CD4-positive, CD25-positive, alpha-beta regulatory T cell (primary cell): ENCODE measurements at regions not wholly inside any gene's neighbourhood (a gene's known extent, or its start where the extent isn't known, plus 50 kb on each side); places are given as distances from the start of the nearest gene placed in this dataset.

Experiments used
- ATAC-seq, 2 donors: fragments of 150-1000 bp; cut with Tn5 transposase; one replicate each; pipeline ENCODE4 v1.10.0; 2021; ENCODE audit warnings: low read depth in 2 of 2, moderate number of reproducible peaks in 2 of 2, moderate library complexity in 1 of 2
- DNase-seq, 3 donors: peaks; one replicate each; pipeline versions ENCODE4 v3.0.0 to v3.0.0-alpha.2; 2012 to 2022; ENCODE audit warnings: mixed read lengths in 1 of 3
- H3K27ac ChIP-seq: one replicate; pipeline ENCODE4 v1.7.0; 2013; ENCODE audit warnings: mild to moderate bottlenecking, low read length; ENCODE audit not compliant: insufficient read depth, poor library complexity, severe bottlenecking
- H3K27me3 ChIP-seq: one replicate; pipeline ENCODE4 v1.7.0; 2013; ENCODE audit warnings: low read length; ENCODE audit not compliant: control insufficient read depth, insufficient read depth
- H3K36me3 ChIP-seq: one replicate; pipeline ENCODE4 v1.7.0; 2013; ENCODE audit warnings: mild to moderate bottlenecking, low read length, moderate library complexity; ENCODE audit not compliant: control insufficient read depth, insufficient read depth
- H3K4me1 ChIP-seq: 2 replicates; pipeline ENCODE4 v1.7.0; 2013; ENCODE audit warnings: mild to moderate bottlenecking, low read length; ENCODE audit not compliant: insufficient read depth, control insufficient read depth, poor library complexity, severe bottlenecking
- H3K4me3 ChIP-seq: one replicate; pipeline ENCODE4 v1.7.0; 2013; ENCODE audit warnings: low read depth, mild to moderate bottlenecking, low read length, moderate library complexity
- H3K9me3 ChIP-seq, 2 experiments: 1 replicate in 1 of 2; 2 replicates in 1 of 2; pipeline ENCODE4 v1.7.0; 2013; ENCODE audit warnings: low read length in 2 of 2, mild to moderate bottlenecking in 1 of 2, moderate library complexity in 1 of 2; ENCODE audit not compliant: control insufficient read depth in 2 of 2
- H3K27ac Mint-ChIP-seq, 3 donors: one replicate each; pipeline ENCODE4 v1.8.0; 2020 to 2022; ENCODE audit warnings: mild to moderate bottlenecking in 3 of 3, mixed read lengths in 3 of 3, moderate library complexity in 2 of 3
- H3K27me3 Mint-ChIP-seq: one replicate; pipeline ENCODE4 v1.8.0; 2022; ENCODE audit warnings: mild to moderate bottlenecking, mixed read lengths
- H3K36me3 Mint-ChIP-seq: one replicate; pipeline ENCODE4 v1.8.0; 2020; ENCODE audit warnings: mixed read lengths
- H3K4me1 Mint-ChIP-seq, 4 donors: one replicate each; pipeline ENCODE4 v1.8.0; 2020 to 2022; ENCODE audit warnings: mixed read lengths in 4 of 4, mild to moderate bottlenecking in 1 of 4
- H3K4me3 Mint-ChIP-seq, 4 donors: one replicate each; pipeline ENCODE4 v1.8.0; 2020 to 2022; ENCODE audit warnings: mild to moderate bottlenecking in 4 of 4, mixed read lengths in 4 of 4, moderate library complexity in 3 of 4
- H3K9me3 Mint-ChIP-seq, 7 donors: one replicate each; pipeline ENCODE4 v1.8.0; 2020 to 2022; ENCODE audit warnings: mixed read lengths in 7 of 7, mild to moderate bottlenecking in 3 of 7, moderate library complexity in 2 of 7

DNA sequence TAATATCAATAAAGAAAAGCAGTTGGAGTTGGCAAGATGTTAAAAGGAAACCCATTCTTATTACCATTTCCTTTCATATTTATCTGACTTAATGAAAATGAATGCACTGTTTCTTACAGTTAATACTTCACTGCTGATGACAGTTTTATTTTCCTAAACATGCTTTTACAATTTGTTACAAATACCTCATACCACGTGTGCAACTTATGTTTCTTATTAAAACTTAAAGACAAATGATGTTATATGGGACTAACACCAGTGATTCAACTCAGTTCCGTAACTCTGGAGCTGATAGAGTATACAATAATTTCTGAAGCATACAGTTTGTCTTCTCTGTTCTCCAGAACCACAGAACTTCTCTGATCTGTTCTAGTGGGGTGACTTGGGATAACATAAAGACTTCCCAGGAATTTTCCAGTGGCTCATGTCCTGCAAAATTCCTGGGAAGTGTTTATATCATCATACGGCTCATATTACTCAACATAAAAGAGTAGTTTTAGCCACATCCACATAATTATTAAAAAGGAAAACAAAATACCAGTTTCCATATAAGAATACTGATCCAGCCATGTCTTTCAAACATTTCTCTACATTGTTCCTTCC, 1259.0 kb upstream of the C9orf72 start:
- H3K4me1 Mint-ChIP-seq = no peaks in the 10 kb centered on the region

DNA sequence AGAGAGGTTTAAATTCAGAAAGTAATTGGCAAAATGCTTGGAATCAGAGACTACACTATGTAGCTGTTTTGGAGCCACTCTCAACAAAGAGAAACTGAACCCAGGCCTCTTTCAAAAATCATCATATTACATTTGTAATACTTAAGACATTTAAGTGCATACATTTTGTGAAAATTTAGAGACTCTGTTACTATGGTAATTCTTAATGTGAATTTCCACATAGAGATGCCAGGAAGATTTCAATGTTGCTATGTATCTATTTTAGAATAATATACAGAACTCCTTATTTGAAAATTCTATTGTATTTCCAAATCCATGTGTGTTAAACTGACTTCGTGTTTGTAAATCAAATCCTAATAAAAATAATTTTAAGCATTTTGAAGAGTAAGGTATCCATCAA, 1260.9 kb upstream of the C9orf72 start:
- Mint-ChIP-seq H3K4me1 (no peaks in the 10 kb centered on the region), H3K36me3 (no peaks in the 10 kb centered on the region), H3K9me3 (peaks cover 0 to 9% (median 3%) of the 10 kb centered on the region in 7 donors), H3K27me3 (no peaks in the 10 kb centered on the region), H3K27ac (no peak overlapping the region), H3K4me3 (no peak overlapping the region)
- Histone ChIP-seq H3K4me1 (no peaks in the 10 kb centered on the region), H3K36me3 (no peaks in the 10 kb centered on the region), H3K4me3 (no peak overlapping the region), H3K9me3 (peaks cover 2 to 4% of the 10 kb centered on the region in 2 experiments), H3K27ac (no peak overlapping the region), H3K27me3 (no peaks in the 10 kb centered on the region)
- no peak for ATAC-seq
- DNase-seq = no peak

More for the DNA sequence above, 1259.0 kb upstream of the C9orf72 start:
- H3K27ac ChIP-seq = no peak overlapping the region
- Mint-ChIP-seq H3K4me3 (no peak overlapping the region), H3K27ac (no peak overlapping the region), H3K27me3 (no peaks in the 10 kb centered on the region), H3K9me3 (peaks cover 0 to 9% (median 3%) of the 10 kb centered on the region in 7 donors), H3K36me3 (no peaks in the 10 kb centered on the region)
- H3K9me3 ChIP-seq = peaks cover 0 to 2% of the 10 kb centered on the region in 2 experiments
- ATAC-seq = no peak
- H3K4me1 ChIP-seq = no peaks in the 10 kb centered on the region
- H3K27me3 ChIP-seq = no peaks in the 10 kb centered on the region
- H3K4me3 ChIP-seq = no peak overlapping the region
- no peaks in the 10 kb centered on the region for H3K36me3 ChIP-seq
- no peak for DNase-seq

GRCh38 chr9:28839778-28840430, 1266.6 kb upstream of the C9orf72 start:
- Mint-ChIP-seq H3K9me3 (peaks cover 0 to 10% (median 4%) of the 10 kb centered on the region in 7 donors), H3K4me3 (no peak overlapping the region), H3K27ac (no peak overlapping the region), H3K36me3 (no peaks in the 10 kb centered on the region), H3K27me3 (no peaks in the 10 kb centered on the region), H3K4me1 (no peaks in the 10 kb centered on the region)
- ATAC-seq (no peak), DNase-seq (no peak)
- Histone ChIP-seq H3K9me3 (peaks cover under 1 to 4% of the 10 kb centered on the region in 2 experiments), H3K4me1 (no peaks in the 10 kb centered on the region), H3K4me3 (no peak overlapping the region), H3K36me3 (no peaks in the 10 kb centered on the region), H3K27me3 (no peaks in the 10 kb centered on the region), H3K27ac (no peak overlapping the region)

GRCh38 chr9:28841775-28842174, 1268.5 kb upstream of the C9orf72 start:
- H3K27me3 ChIP-seq = no peaks in the 10 kb centered on the region
- ATAC-seq = no peak
- no peak overlapping the region for H3K4me3 Mint-ChIP-seq
- H3K27ac Mint-ChIP-seq = no peak overlapping the region
- no peaks in the 10 kb centered on the region for H3K36me3 Mint-ChIP-seq
- H3K27me3 Mint-ChIP-seq = no peaks in the 10 kb centered on the region
- H3K9me3 Mint-ChIP-seq = peaks cover 0 to 8% (median 3%) of the 10 kb centered on the region in 7 donors
- H3K36me3 ChIP-seq = no peaks in the 10 kb centered on the region
- H3K4me3 ChIP-seq = no peak overlapping the region
- H3K9me3 ChIP-seq = peaks cover 0 to 4% of the 10 kb centered on the region in 2 experiments
- no peak for DNase-seq
- no peak overlapping the region for H3K27ac ChIP-seq
- no peaks in the 10 kb centered on the region for H3K4me1 ChIP-seq
- H3K4me1 Mint-ChIP-seq = no peaks in the 10 kb centered on the region

GRCh38 chr9:28847331-28847730, 1274.0 kb upstream of the C9orf72 start:
- ATAC-seq (no peak), DNase-seq (no peak)
- H3K4me3 Mint-ChIP-seq = no peak overlapping the region
- Histone ChIP-seq H3K36me3 (no peaks in the 10 kb centered on the region), H3K4me1 (no peaks in the 10 kb centered on the region), H3K27ac (no peak overlapping the region), H3K27me3 (no peaks in the 10 kb centered on the region), H3K4me3 (no peak overlapping the region), H3K9me3 (no peaks in the 10 kb centered on the region)
- no peaks in the 10 kb centered on the region for H3K27me3 Mint-ChIP-seq
- H3K9me3 Mint-ChIP-seq = peaks cover 0 to 8% (median 4%) of the 10 kb centered on the region in 7 donors
- no peaks in the 10 kb centered on the region for H3K4me1 Mint-ChIP-seq
- H3K27ac Mint-ChIP-seq = no peak overlapping the region
- H3K36me3 Mint-ChIP-seq = no peaks in the 10 kb centered on the region

- Mint-ChIP-seq H3K27ac (no peak overlapping the region), H3K4me3 (no peak overlapping the region), H3K36me3 (no peaks in the 10 kb centered on the region), H3K4me1 (no peaks in the 10 kb centered on the region), H3K27me3 (no peaks in the 10 kb centered on the region), H3K9me3 (peaks cover 0 to 7% (median 2%) of the 10 kb centered on the region in 7 donors)
- Histone ChIP-seq H3K4me1 (no peaks in the 10 kb centered on the region), H3K27me3 (no peaks in the 10 kb centered on the region), H3K27ac (no peak overlapping the region), H3K9me3 (no peaks in the 10 kb centered on the region), H3K4me3 (no peak overlapping the region), H3K36me3 (no peaks in the 10 kb centered on the region)
- ATAC-seq = no peak
- DNase-seq = no peak
Observed at GRCh38 chr9:28848671-28849070, 1275.4 kb upstream of the C9orf72 start.

DNA sequence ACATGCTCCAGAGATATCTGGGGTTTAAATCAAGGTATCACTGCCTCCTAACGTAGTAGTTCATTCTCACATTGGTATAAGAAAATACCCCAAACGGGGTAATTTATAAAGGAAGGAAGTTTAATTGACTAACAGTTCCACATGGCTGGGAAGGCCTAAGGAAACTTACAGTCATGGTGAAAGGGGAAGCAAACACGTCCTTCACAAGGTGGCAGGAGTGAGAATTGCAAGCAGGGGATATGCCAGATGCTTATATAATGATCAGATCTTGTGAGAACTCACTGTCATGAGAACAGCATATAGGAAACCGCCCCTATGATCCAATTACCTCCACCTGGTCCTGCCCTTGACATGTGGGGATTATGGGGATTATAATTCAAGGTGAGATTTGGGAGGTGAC, 1280.2 kb upstream of the C9orf72 start:
- DNase-seq (no peak), ATAC-seq (no peak)
- no peaks in the 10 kb centered on the region for H3K27me3 Mint-ChIP-seq
- H3K4me3 ChIP-seq = no peak overlapping the region
- no peaks in the 10 kb centered on the region for H3K36me3 Mint-ChIP-seq
- no peaks in the 10 kb centered on the region for H3K36me3 ChIP-seq
- H3K27ac ChIP-seq = no peak overlapping the region
- no peak overlapping the region for H3K27ac Mint-ChIP-seq
- no peaks in the 10 kb centered on the region for H3K9me3 ChIP-seq
- H3K4me1 Mint-ChIP-seq = no peaks in the 10 kb centered on the region
- peaks cover 0 to 6% (median 2%) of the 10 kb centered on the region in 7 donors for H3K9me3 Mint-ChIP-seq
- no peaks in the 10 kb centered on the region for H3K4me1 ChIP-seq
- no peak overlapping the region for H3K4me3 Mint-ChIP-seq
- H3K27me3 ChIP-seq = no peaks in the 10 kb centered on the region

GRCh38 chr9:28866951-28867350, 1293.7 kb upstream of the C9orf72 start:
- H3K27ac ChIP-seq = no peak overlapping the region
- Mint-ChIP-seq H3K4me1 (peaks cover 0 to 4% (median 0%) of the 10 kb centered on the region in 4 donors), H3K9me3 (peaks cover 0 to 10% (median 2%) of the 10 kb centered on the region in 7 donors), H3K27me3 (no peaks in the 10 kb centered on the region), H3K27ac (no peak overlapping the region), H3K36me3 (no peaks in the 10 kb centered on the region), H3K4me3 (no peak overlapping the region)
- no peaks in the 10 kb centered on the region for H3K9me3 ChIP-seq
- no peak for ATAC-seq
- H3K36me3 ChIP-seq = no peaks in the 10 kb centered on the region
- H3K4me3 ChIP-seq = no peak overlapping the region
- no peak for DNase-seq
- no peaks in the 10 kb centered on the region for H3K4me1 ChIP-seq
- no peaks in the 10 kb centered on the region for H3K27me3 ChIP-seq
